MM.1S (cell line): ENCODE measurements at regions not wholly inside any gene's neighbourhood (a gene's known extent, or its start where the extent isn't known, plus 50 kb on each side); places are given as distances from the start of the nearest gene placed in this dataset.
"Not testable (repeated sequence)": the region's sequence is repeated elsewhere in the genome, so short reads cannot be mapped to it uniquely, and the experiment has no call there.

ENCODE experiments used
- DNase-seq: peaks from one replicate; pipeline ENCODE4 v3.0.0-alpha.2; 2015
- H2AFZ ChIP-seq: fragments of 300-600 bp; sonication (generic); 2 replicates; pipeline ENCODE4 v1.6.0; 2016; ENCODE audit warnings: antibody characterized with exemption, low read length
- H3F3A ChIP-seq: fragments of 300-600 bp; sonication (generic); 2 replicates; pipeline ENCODE4 v1.6.1; 2016; ENCODE audit warnings: mild to moderate bottlenecking, antibody characterized with exemption, low read length, moderate library complexity, mixed read lengths; ENCODE audit not compliant: insufficient read depth
- H3K27ac ChIP-seq: fragments of 300-600 bp; sonication (generic); 2 replicates; pipeline ENCODE4 v1.5.1; 2016; ENCODE audit warnings: mild to moderate bottlenecking, low read length
- H3K27me3 ChIP-seq: fragments of 300-600 bp; sonication (generic); replicated peaks from 2 replicates; pipeline ENCODE4 v1.6.0; 2016; ENCODE audit warnings: low read length; ENCODE audit not compliant: insufficient read depth
- H3K36me3 ChIP-seq: fragments of 300-600 bp; sonication (generic); replicated peaks from 2 replicates; pipeline ENCODE4 v1.6.1; 2016; ENCODE audit warnings: mild to moderate bottlenecking, low read length, mixed read lengths; ENCODE audit not compliant: insufficient read depth
- H3K4me1 ChIP-seq: fragments of 300-600 bp; sonication (generic); 2 replicates; pipeline ENCODE4 v1.6.1; 2016; ENCODE audit warnings: low read length, mixed read lengths
- H3K4me2 ChIP-seq: fragments of 300-600 bp; sonication (generic); 2 replicates; pipeline ENCODE4 v1.6.0; 2016; ENCODE audit warnings: low read depth, low read length
- H3K4me3 ChIP-seq: fragments of 300-600 bp; sonication (generic); 2 replicates; pipeline ENCODE4 v1.5.1; 2016; ENCODE audit warnings: low read length, mixed read lengths
- H3K79me2 ChIP-seq: fragments of 300-600 bp; sonication (generic); 2 replicates; pipeline ENCODE4 v1.6.1; 2016; ENCODE audit warnings: mixed run types, low read length, mixed read lengths
- H3K9ac ChIP-seq: fragments of 300-600 bp; sonication (generic); 2 replicates; pipeline ENCODE4 v1.6.1; 2016; ENCODE audit warnings: low read length, mixed read lengths
- H3K9me2 ChIP-seq: fragments of 300-600 bp; sonication (generic); replicated peaks from 2 replicates; pipeline ENCODE4 v1.6.1; 2016; ENCODE audit warnings: mild to moderate bottlenecking, low read length, mixed read lengths; ENCODE audit not compliant: insufficient read depth
- H3K9me3 ChIP-seq: fragments of 300-600 bp; sonication (generic); replicated peaks from 2 replicates; pipeline ENCODE4 v1.6.1; 2016; ENCODE audit warnings: mild to moderate bottlenecking, low read length, mixed read lengths; ENCODE audit not compliant: insufficient read depth
- H4K20me1 ChIP-seq: fragments of 300-600 bp; sonication (generic); 2 replicates; pipeline ENCODE4 v1.6.1; 2016; ENCODE audit warnings: mild to moderate bottlenecking, low read length, moderate library complexity, mixed read lengths; ENCODE audit not compliant: insufficient read depth
- CTCF ChIP-seq: fragments of 300-600 bp; sonication (generic); IDR thresholded peaks from 2 replicates; pipeline ENCODE4 v1.5.1; 2016; ENCODE audit warnings: antibody characterized with exemption, low read length, mixed read lengths
- EZH2 ChIP-seq: fragments of 300-600 bp; sonication (generic); optimal IDR thresholded peaks from 2 replicates; pipeline ENCODE3; 2017; ENCODE audit warnings: low read depth, mild to moderate bottlenecking, antibody characterized with exemption, low read length, mixed read lengths
- EZH2phosphoT487 ChIP-seq: fragments of 300-600 bp; sonication (generic); IDR thresholded peaks from 2 replicates; pipeline ENCODE4 v1.6.1; 2018; ENCODE audit warnings: antibody characterized with exemption, low read length

GRCh38 chr10:125231116-125231812, 70.9 kb upstream of the CTBP2 start:
- no peaks in the 10 kb centered on the region for H3F3A ChIP-seq
- no peaks in the 10 kb centered on the region for H3K79me2 ChIP-seq
- TF ChIP-seq CTCF, result no peak
- no peak for TF ChIP-seq EZH2phosphoT487
- no peak for TF ChIP-seq EZH2
- no peak overlapping the region for H3K4me2 ChIP-seq
- no peak for DNase-seq
- H3K27ac ChIP-seq, result no peak overlapping the region
- H3K9ac ChIP-seq, result no peak overlapping the region
- H3K4me1 ChIP-seq, result no peaks in the 10 kb centered on the region
- no peaks in the 10 kb centered on the region for H3K9me2 ChIP-seq
- no peak overlapping the region for H3K4me3 ChIP-seq
- H3K9me3 ChIP-seq, result no peaks in the 10 kb centered on the region
- H3K27me3 ChIP-seq, result peaks cover 12% of the 10 kb centered on the region
- H2AFZ ChIP-seq, result no peak overlapping the region
- H3K36me3 ChIP-seq, result no peaks in the 10 kb centered on the region
- no peaks in the 10 kb centered on the region for H4K20me1 ChIP-seq

- Histone ChIP-seq H3K27ac (no peak overlapping the region), H3K4me3 (no peak overlapping the region), H3F3A (no peaks in the 10 kb centered on the region), H2AFZ (no peak overlapping the region), H3K36me3 (no peaks in the 10 kb centered on the region), H3K27me3 (peaks cover 12% of the 10 kb centered on the region), H4K20me1 (no peaks in the 10 kb centered on the region), H3K4me2 (no peak overlapping the region), H3K9me3 (no peaks in the 10 kb centered on the region), H3K9ac (no peak overlapping the region), H3K4me1 (no peaks in the 10 kb centered on the region), H3K79me2 (no peaks in the 10 kb centered on the region), H3K9me2 (no peaks in the 10 kb centered on the region)
- DNase-seq, result no peak
- TF ChIP-seq EZH2phosphoT487, result no peak
- TF ChIP-seq EZH2, result no peak
- no peak for TF ChIP-seq CTCF
These were observed 69.9 kb upstream of the CTBP2 start for GRCh38 chr10:125230251-125230650.

- H3K9me2 ChIP-seq, H3K9ac ChIP-seq, H3K79me2 ChIP-seq, H3K4me1 ChIP-seq, H4K20me1 ChIP-seq, H3K9me3 ChIP-seq, H3K27ac ChIP-seq, H3K4me2 ChIP-seq, DNase-seq, H3F3A ChIP-seq, H2AFZ ChIP-seq, H3K27me3 ChIP-seq, H3K4me3 ChIP-seq, H3K36me3 ChIP-seq: not testable (repeated sequence)
These were observed 68.0 kb upstream of the CTBP2 start for GRCh38 chr10:125228245-125228940.

GRCh38 chr10:125227546-125227945, 67.2 kb upstream of the CTBP2 start:
- no peak for TF ChIP-seq EZH2phosphoT487
- no peak for TF ChIP-seq EZH2
- no peak for TF ChIP-seq CTCF
- Histone ChIP-seq H3K27me3 (no peaks in the 10 kb centered on the region; the same call in 1 of the 2 replicates), H3K4me2 (no peak overlapping the region), H3K9ac (no peak overlapping the region), H3K9me3 (no peaks in the 10 kb centered on the region), H3K27ac (no peak overlapping the region), H4K20me1 (no peaks in the 10 kb centered on the region), H3K36me3 (no peaks in the 10 kb centered on the region), H3K4me1 (no peaks in the 10 kb centered on the region), H3K9me2 (no peaks in the 10 kb centered on the region), H3K4me3 (no peak overlapping the region), H3F3A (no peaks in the 10 kb centered on the region), H3K79me2 (no peaks in the 10 kb centered on the region), H2AFZ (no peak overlapping the region)
- DNase-seq, result no peak
